ENCODE measurements at regions not wholly inside any gene's neighbourhood (a gene's known extent, or its start where the extent isn't known, plus 50 kb on each side); places are given as distances from the start of the nearest gene placed in this dataset.

GRCh38 chr13:39100996-39101738 lies 62.9 kb downstream of the NHLRC3 start:
- H3K9me3 ChIP-seq (ENCODE audit: control insufficient read depth, low read length, poor library complexity, severe bottlenecking): no peaks in the 10 kb centered on the region
- H3K4me1 Mint-ChIP-seq: no peaks in the 10 kb centered on the region
- ATAC-seq (no peak), DNase-seq (no peak)
- H3K27ac Mint-ChIP-seq: no peak overlapping the region
- peaks cover 10% of the 10 kb centered on the region for H3K27me3 Mint-ChIP-seq
- H3K36me3 Mint-ChIP-seq (ENCODE audit: low read depth): no peaks in the 10 kb centered on the region
- H3K4me3 Mint-ChIP-seq: no peak overlapping the region

- no peak for DNase-seq
- H3K27me3 Mint-ChIP-seq: peaks cover 12% of the 10 kb centered on the region
- ATAC-seq: no peak
- no peaks in the 10 kb centered on the region for H3K4me1 Mint-ChIP-seq
- no peaks in the 10 kb centered on the region for H3K9me3 ChIP-seq (ENCODE audit: control insufficient read depth, low read length, poor library complexity, severe bottlenecking)
- H3K36me3 Mint-ChIP-seq (ENCODE audit: low read depth): no peaks in the 10 kb centered on the region
- no peak overlapping the region for H3K4me3 Mint-ChIP-seq
- no peak overlapping the region for H3K27ac Mint-ChIP-seq
Measured at GRCh38 chr13:39102981-39103490, 64.8 kb downstream of the NHLRC3 start.

GRCh38 chr13:39105110-39105509 lies 66.9 kb downstream of the NHLRC3 start:
- ATAC-seq (no peak), DNase-seq (no peak)
- no peaks in the 10 kb centered on the region for H3K36me3 Mint-ChIP-seq (ENCODE audit: low read depth)
- no peaks in the 10 kb centered on the region for H3K9me3 ChIP-seq (ENCODE audit: control insufficient read depth, low read length, poor library complexity, severe bottlenecking)
- peaks cover 21% of the 10 kb centered on the region for H3K27me3 Mint-ChIP-seq
- H3K4me1 Mint-ChIP-seq: no peaks in the 10 kb centered on the region
- H3K27ac Mint-ChIP-seq: no peak overlapping the region
- H3K4me3 Mint-ChIP-seq: no peak overlapping the region

- no peak overlapping the region for H3K4me3 Mint-ChIP-seq
- no peak for DNase-seq
- H3K4me1 Mint-ChIP-seq: no peaks in the 10 kb centered on the region
- ATAC-seq: no peak
- H3K27me3 Mint-ChIP-seq: peaks cover 32% of the 10 kb centered on the region
- no peaks in the 10 kb centered on the region for H3K36me3 Mint-ChIP-seq (ENCODE audit: low read depth)
- H3K27ac Mint-ChIP-seq: no peak overlapping the region
- H3K9me3 ChIP-seq (ENCODE audit: control insufficient read depth, low read length, poor library complexity, severe bottlenecking): no peaks in the 10 kb centered on the region
Measured at GRCh38 chr13:39106216-39107005, 68.2 kb downstream of the NHLRC3 start.

GRCh38 chr13:39107561-39107960 lies 69.3 kb downstream of the NHLRC3 start:
- H3K4me3 Mint-ChIP-seq: no peak overlapping the region
- no peaks in the 10 kb centered on the region for H3K9me3 ChIP-seq (ENCODE audit: control insufficient read depth, low read length, poor library complexity, severe bottlenecking)
- H3K27ac Mint-ChIP-seq: no peak overlapping the region
- ATAC-seq (no peak), DNase-seq (no peak)
- H3K27me3 Mint-ChIP-seq: peaks cover 43% of the 10 kb centered on the region
- no peaks in the 10 kb centered on the region for H3K36me3 Mint-ChIP-seq (ENCODE audit: low read depth)
- H3K4me1 Mint-ChIP-seq: no peaks in the 10 kb centered on the region

GRCh38 chr13:39108783-39109182 lies 70.5 kb downstream of the NHLRC3 start:
- Mint-ChIP-seq H3K36me3 (ENCODE audit: low read depth) (no peaks in the 10 kb centered on the region), H3K27me3 (peaks cover 43% of the 10 kb centered on the region), H3K4me3 (no peak overlapping the region), H3K4me1 (no peaks in the 10 kb centered on the region), H3K27ac (no peak overlapping the region)
- no peaks in the 10 kb centered on the region for H3K9me3 ChIP-seq (ENCODE audit: control insufficient read depth, low read length, poor library complexity, severe bottlenecking)
- DNase-seq (no peak), ATAC-seq (no peak)

- DNase-seq (no peak), ATAC-seq (no peak)
- Mint-ChIP-seq H3K4me3 (no peak overlapping the region), H3K27me3 (peaks cover 40% of the 10 kb centered on the region), H3K4me1 (no peaks in the 10 kb centered on the region), H3K36me3 (ENCODE audit: low read depth) (no peaks in the 10 kb centered on the region), H3K27ac (no peak overlapping the region)
- no peaks in the 10 kb centered on the region for H3K9me3 ChIP-seq (ENCODE audit: control insufficient read depth, low read length, poor library complexity, severe bottlenecking)
Measured at GRCh38 chr13:39110518-39111097, 72.4 kb downstream of the NHLRC3 start.

- Mint-ChIP-seq H3K4me1 (no peaks in the 10 kb centered on the region), H3K4me3 (no peak overlapping the region), H3K27ac (no peak overlapping the region), H3K36me3 (ENCODE audit: low read depth) (no peaks in the 10 kb centered on the region), H3K27me3 (peaks cover 36% of the 10 kb centered on the region)
- no peak for DNase-seq
- H3K9me3 ChIP-seq (ENCODE audit: control insufficient read depth, low read length, poor library complexity, severe bottlenecking): no peaks in the 10 kb centered on the region
- no peak for ATAC-seq
Measured at GRCh38 chr13:39111145-39111544, 72.9 kb downstream of the NHLRC3 start.

- DNase-seq (no peak), ATAC-seq (no peak)
- H3K27me3 Mint-ChIP-seq: no peaks in the 10 kb centered on the region
Measured at GRCh38 chr13:39119422-39119821, 81.2 kb downstream of the NHLRC3 start.

GRCh38 chr13:39123578-39123977 lies 85.3 kb downstream of the NHLRC3 start:
- no peak for DNase-seq
- Mint-ChIP-seq H3K36me3 (ENCODE audit: low read depth) (no peaks in the 10 kb centered on the region), H3K27ac (peak overlapping the region; percentile 27), H3K27me3 (peaks cover 11% of the 10 kb centered on the region), H3K4me1 (no peaks in the 10 kb centered on the region), H3K4me3 (no peak overlapping the region)
- no peaks in the 10 kb centered on the region for H3K9me3 ChIP-seq (ENCODE audit: control insufficient read depth, low read length, poor library complexity, severe bottlenecking)
- ATAC-seq: no peak

More at GRCh38 chr13:39119422-39119821, 81.2 kb downstream of the NHLRC3 start:
- no peaks in the 10 kb centered on the region for H3K4me1 Mint-ChIP-seq
- H3K36me3 Mint-ChIP-seq (ENCODE audit: low read depth): no peaks in the 10 kb centered on the region
- no peak overlapping the region for H3K4me3 Mint-ChIP-seq
- no peak overlapping the region for H3K27ac Mint-ChIP-seq
- no peaks in the 10 kb centered on the region for H3K9me3 ChIP-seq (ENCODE audit: control insufficient read depth, low read length, poor library complexity, severe bottlenecking)

GRCh38 chr13:39129213-39129612 lies 91.0 kb downstream of the NHLRC3 start:
- no peaks in the 10 kb centered on the region for H3K4me1 Mint-ChIP-seq
- ATAC-seq (no peak), DNase-seq (no peak)
- no peaks in the 10 kb centered on the region for H3K36me3 Mint-ChIP-seq (ENCODE audit: low read depth)
- H3K9me3 ChIP-seq (ENCODE audit: control insufficient read depth, low read length, poor library complexity, severe bottlenecking): no peaks in the 10 kb centered on the region
- peaks cover 25% of the 10 kb centered on the region for H3K27me3 Mint-ChIP-seq
- H3K27ac Mint-ChIP-seq: no peak overlapping the region
- H3K4me3 Mint-ChIP-seq: no peak overlapping the region

GRCh38 chr13:39130301-39130700 lies 92.0 kb downstream of the NHLRC3 start:
- Mint-ChIP-seq H3K27me3 (peaks cover 27% of the 10 kb centered on the region), H3K4me3 (no peak overlapping the region), H3K4me1 (no peaks in the 10 kb centered on the region), H3K27ac (no peak overlapping the region), H3K36me3 (ENCODE audit: low read depth) (no peaks in the 10 kb centered on the region)
- no peaks in the 10 kb centered on the region for H3K9me3 ChIP-seq (ENCODE audit: control insufficient read depth, low read length, poor library complexity, severe bottlenecking)
- DNase-seq (no peak), ATAC-seq (no peak)
